GM12872 (cell line): ENCODE measurements at regions not wholly inside any gene's neighbourhood (a gene's known extent, or its start where the extent isn't known, plus 50 kb on each side); places are given as distances from the start of the nearest gene placed in this dataset.

Source experiments
- TF ChIP-seq, protein P1 (sequence below): IDR thresholded peaks from 3 replicates; pipeline ENCODE4 v1.5.1; 2011; ENCODE audit warnings: low read depth, mild to moderate bottlenecking, low read length, moderate library complexity; ENCODE audit not compliant: insufficient read depth

DNA sequence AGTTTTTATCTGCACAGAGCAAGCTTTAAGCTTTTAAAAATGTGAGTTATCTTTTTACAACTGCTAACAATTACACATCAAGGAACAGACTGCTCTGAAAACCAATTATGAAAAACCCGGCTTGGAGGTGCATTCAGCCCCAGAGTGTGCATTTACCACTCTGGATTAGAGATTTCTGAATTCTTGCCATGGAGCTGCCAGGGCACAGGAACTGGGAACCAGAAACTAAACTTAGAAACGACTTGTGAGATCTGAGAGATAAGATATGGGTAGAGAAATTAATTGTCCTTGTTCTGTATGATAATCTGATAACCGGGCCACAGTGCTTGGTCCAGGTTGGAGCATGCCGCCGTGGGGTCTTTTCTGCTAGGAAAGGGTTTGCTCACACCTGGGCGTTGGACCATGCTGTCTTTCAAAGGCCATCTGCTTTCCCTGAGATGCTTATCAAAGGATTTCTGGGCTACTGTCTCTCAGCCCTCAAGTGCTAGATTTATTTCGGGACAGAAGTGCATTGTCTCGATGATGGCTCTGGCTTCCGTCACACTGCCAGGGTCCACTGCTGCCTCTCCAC, 210.0 kb downstream of the MAF start:
- TF ChIP-seq, protein P1, sequence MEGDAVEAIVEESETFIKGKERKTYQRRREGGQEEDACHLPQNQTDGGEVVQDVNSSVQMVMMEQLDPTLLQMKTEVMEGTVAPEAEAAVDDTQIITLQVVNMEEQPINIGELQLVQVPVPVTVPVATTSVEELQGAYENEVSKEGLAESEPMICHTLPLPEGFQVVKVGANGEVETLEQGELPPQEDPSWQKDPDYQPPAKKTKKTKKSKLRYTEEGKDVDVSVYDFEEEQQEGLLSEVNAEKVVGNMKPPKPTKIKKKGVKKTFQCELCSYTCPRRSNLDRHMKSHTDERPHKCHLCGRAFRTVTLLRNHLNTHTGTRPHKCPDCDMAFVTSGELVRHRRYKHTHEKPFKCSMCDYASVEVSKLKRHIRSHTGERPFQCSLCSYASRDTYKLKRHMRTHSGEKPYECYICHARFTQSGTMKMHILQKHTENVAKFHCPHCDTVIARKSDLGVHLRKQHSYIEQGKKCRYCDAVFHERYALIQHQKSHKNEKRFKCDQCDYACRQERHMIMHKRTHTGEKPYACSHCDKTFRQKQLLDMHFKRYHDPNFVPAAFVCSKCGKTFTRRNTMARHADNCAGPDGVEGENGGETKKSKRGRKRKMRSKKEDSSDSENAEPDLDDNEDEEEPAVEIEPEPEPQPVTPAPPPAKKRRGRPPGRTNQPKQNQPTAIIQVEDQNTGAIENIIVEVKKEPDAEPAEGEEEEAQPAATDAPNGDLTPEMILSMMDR: no peak

DNA sequence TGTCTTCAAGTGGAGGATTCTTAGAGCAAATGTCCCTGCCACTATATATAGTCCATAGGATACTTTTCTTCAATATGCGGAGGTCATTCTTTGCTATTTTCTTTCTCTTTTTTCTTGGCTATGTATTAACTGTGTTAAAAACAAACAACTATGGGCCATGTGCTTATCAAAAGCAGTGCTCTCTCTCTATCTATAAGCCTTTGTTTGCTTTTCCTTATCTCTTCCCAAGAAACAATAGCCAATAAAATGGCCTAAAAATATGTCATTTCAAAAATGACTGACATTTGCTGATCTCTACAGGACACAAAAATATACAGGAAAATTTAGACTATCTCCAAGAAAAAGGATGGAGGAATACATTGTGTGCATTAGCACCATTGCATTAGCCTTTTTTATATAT, 212.1 kb downstream of the MAF start:
- TF ChIP-seq, protein P1: no peak

DNA sequence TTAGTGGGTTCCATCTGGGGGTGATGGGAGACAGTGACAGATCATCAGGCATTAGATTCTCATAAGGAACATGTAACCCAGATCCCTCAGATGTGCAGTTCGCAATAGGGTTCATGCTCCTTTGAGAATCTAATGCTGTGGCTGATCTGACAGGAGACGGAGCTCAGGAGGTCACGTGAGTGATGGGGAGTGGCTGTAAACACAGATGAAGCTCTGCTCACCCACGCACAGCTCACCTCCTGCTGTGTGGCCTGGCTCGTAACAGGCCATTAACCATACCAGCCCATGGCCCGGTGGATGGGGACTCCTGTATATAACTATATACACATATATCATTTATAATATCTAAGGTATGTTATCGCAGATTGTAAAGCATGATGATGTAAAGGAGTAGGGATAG, 214.2 kb downstream of the MAF start:
- TF ChIP-seq, protein P1: no peak

DNA sequence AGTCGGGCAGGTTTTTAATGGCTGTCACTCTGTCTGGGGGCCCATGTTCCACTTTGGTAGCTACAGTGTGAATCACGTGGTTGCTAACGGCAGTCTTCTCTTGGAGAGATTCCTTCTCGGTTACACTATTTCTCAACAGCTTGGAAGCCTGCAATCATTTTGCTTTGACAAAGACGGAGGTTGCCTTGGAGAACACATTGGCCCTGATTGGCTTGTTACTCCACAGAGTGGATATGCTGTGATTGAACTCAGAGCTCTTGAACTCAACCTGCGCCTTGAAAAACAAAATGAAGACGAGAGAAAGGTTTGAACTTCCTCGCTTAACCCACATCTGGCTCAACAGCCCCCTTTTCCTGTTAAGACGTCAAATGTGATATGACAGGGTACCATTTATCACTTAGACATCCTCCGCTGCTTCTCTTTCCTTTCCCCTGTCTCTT, 218.9 kb downstream of the MAF start:
- TF ChIP-seq, protein P1: no peak

DNA sequence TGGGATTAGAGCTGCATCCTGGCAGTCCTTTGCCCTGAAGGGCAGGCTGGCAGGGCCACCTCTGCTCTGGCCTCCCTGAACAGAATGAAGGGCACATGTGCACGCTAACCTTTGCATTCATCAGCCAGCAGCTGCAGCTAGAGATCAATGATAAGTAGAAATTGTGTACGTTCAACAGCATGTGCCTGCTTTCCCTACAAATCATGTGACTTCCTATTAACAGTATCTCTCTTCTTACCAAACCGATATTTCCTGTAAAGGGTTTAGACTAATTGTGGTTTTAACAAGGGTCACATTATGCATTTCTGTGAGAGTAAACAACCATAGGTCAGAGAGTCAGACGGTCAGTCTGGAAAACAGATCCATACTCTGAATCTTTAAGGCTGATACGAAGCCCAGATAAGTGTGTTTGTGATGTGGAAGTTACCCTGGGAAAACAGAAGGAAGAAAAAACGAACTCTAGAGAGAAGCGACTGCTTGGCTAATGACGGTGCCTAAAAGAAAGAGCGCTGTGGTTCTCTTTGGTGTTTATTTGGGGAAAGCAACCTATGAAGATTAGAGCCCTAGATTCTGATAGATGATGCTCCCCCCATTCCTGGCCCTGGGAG, 219.4 kb downstream of the MAF start:
- TF ChIP-seq, protein P1: no peak

DNA sequence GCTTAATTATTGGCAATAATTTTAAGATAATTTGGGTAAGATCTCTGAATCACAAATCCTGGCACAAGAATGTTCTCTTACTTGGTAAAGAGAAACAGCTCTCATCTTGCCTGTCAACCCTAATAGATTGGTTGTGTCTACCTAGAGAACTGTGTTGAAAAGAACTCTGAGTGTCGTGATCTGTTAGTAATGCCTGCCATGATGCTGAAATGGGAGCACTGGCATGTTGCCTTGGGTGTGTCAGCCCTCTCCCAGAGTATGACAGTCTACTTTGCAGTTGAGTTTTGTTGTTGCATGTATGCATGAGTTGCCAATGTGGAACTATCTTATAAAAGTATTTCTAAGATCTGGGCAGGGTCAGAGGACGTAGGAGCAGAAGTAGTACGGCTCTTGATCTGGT, 221.4 kb downstream of the MAF start:
- TF ChIP-seq, protein P1: no peak

DNA sequence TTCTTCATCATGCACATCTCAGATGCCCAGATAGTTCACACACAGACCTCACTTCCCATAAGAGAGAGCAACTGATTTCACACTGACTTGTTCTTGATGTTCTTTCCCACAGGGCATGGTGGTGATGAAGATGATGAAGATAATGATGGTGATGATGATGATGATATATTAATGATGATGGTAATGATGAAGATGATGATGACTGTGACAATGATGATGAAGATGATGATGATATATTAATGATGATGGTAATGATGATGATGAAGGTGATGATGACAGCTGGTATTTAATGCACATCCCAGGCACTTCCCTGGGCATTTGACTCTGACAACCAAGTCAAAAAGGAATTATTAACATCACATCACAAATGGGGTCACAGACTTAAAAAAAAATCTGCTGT, 225.2 kb downstream of the MAF start:
- TF ChIP-seq, protein P1: no peak
